GM13977 (cell line): ENCODE measurements at regions not wholly inside any gene's neighbourhood (a gene's known extent, or its start where the extent isn't known, plus 50 kb on each side); places are given as distances from the start of the nearest gene placed in this dataset.

Experiments
- DNase-seq: peaks from one replicate; pipeline ENCODE4 v3.0.0; 2012; ENCODE audit warnings: low spot score
- in situ Hi-C: fragments of 300-500 bp; cut with MboI; formaldehyde crosslinking; loops from one replicate; pipeline ENCODE4 v1.12.0; 2022; ENCODE audit warnings: low sequenced_read_pairs, low pct_unique_long_range_greater_than_20kb, mixed read lengths, inconsistent platforms; ENCODE audit not compliant: unreplicated experiment
- TF ChIP-seq, protein P1 (sequence below): IDR thresholded peaks from 2 replicates; pipeline ENCODE4 v1.5.1; 2012; ENCODE audit warnings: mild to moderate bottlenecking, control low read depth; ENCODE audit not compliant: insufficient read depth; ENCODE audit errors: extremely low read depth, missing control alignments

GRCh38 chr21:27841084-27841672 lies 874.3 kb upstream of the ADAMTS5 start:
- TF ChIP-seq, protein P1, sequence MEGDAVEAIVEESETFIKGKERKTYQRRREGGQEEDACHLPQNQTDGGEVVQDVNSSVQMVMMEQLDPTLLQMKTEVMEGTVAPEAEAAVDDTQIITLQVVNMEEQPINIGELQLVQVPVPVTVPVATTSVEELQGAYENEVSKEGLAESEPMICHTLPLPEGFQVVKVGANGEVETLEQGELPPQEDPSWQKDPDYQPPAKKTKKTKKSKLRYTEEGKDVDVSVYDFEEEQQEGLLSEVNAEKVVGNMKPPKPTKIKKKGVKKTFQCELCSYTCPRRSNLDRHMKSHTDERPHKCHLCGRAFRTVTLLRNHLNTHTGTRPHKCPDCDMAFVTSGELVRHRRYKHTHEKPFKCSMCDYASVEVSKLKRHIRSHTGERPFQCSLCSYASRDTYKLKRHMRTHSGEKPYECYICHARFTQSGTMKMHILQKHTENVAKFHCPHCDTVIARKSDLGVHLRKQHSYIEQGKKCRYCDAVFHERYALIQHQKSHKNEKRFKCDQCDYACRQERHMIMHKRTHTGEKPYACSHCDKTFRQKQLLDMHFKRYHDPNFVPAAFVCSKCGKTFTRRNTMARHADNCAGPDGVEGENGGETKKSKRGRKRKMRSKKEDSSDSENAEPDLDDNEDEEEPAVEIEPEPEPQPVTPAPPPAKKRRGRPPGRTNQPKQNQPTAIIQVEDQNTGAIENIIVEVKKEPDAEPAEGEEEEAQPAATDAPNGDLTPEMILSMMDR, result no peak
- DNase-seq, result no peak
- in situ Hi-C loops, result no loop called here

DNA sequence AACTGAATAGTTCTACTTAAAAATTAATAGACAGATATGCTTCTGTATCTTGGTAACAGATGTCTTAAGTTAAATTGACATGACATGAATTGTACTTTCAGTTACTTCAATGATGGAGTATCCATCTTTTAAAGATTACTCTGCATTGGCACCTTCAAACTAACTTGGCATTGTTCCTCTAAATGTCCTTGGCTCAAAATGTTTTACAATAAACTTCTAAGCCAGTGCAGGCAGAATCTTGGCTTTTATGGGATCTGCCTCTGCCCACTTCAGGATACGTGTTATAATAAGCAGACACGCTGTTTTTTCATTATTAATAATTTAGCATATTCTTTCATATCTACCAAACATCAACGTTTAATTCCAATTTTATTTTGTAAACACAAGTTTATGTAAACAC lies 873.4 kb upstream of the ADAMTS5 start:
- TF ChIP-seq, protein P1, result no peak
- in situ Hi-C loops, result no loop called here
- DNase-seq, result no peak

- TF ChIP-seq, protein P1, result no peak
- in situ Hi-C loops, result no loop called here
- DNase-seq, result no peak
Measured at GRCh38 chr21:27839512-27840115, 872.7 kb upstream of the ADAMTS5 start.

DNA sequence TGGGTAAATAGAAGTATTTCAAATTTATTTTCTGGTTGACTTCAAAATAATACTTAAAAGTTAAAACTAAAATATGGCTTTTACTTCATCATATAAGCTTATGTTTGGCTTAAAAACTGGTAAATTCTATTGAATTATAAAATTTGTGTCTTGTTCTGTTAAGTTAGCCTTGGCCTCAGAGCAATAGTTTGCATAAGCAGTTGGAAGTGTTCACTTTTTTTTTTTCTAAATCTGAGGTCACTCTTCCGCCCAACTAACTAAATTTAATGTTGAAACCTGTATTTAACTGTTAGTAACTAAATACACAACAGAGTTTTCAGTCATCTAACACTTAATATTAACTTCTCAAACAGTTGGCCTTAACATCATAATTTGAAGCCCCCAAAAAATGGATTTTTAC lies 871.7 kb upstream of the ADAMTS5 start:
- TF ChIP-seq, protein P1, result no peak
- in situ Hi-C loops, result no loop called here
- DNase-seq, result no peak

DNA sequence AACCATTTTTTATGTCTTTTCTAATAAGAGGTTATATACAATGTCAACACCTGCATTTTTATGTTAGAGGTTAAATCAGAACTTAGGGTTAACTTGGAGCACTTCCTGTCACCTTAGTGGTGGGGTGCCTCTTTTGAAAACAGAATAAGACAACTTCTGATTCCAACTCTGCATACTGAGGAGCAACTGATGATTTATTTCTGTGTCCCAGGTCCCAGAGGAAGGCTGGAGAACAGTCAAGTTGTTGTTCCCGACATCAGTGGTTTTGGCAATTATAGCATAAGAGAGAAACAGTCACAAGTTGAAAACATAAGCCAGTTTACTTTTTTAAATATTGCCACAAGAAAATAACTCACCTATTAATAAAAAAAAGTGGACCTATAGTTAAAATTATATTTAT lies 871.0 kb upstream of the ADAMTS5 start:
- DNase-seq, result no peak
- TF ChIP-seq, protein P1, result no peak
- in situ Hi-C loops, result no loop called here

- TF ChIP-seq, protein P1, result no peak
- DNase-seq, result no peak
- in situ Hi-C loops, result no loop called here
Measured at GRCh38 chr21:27833298-27833697, 866.4 kb upstream of the ADAMTS5 start.
